Panc1 (cell line): ENCODE measurements at regions not wholly inside any gene's neighbourhood (a gene's known extent, or its start where the extent isn't known, plus 50 kb on each side); places are given as distances from the start of the nearest gene placed in this dataset.

Source experiments
- CTCF ChIP-seq: fragments of 450-650 bp; IDR thresholded peaks from 2 replicates; pipeline ENCODE4 v1.5.1; 2017; ENCODE audit warnings: mild to moderate bottlenecking
- POLR2AphosphoS5 ChIP-seq: IDR thresholded peaks from 2 replicates; pipeline ENCODE4 v1.6.1; 2012; ENCODE audit warnings: mild to moderate bottlenecking, low read depth, low read length, moderate library complexity
- REST ChIP-seq, 2 experiments: IDR thresholded peaks; 2 replicates each; pipeline ENCODE4 v1.6.1; 2011 to 2012; ENCODE audit warnings: low read depth in 2 of 2, control low read depth in 1 of 2, low read length in 1 of 2, mild to moderate bottlenecking in 1 of 2, moderate library complexity in 1 of 2; ENCODE audit not compliant: insufficient read depth in 1 of 2
- SIN3A ChIP-seq: IDR thresholded peaks from 2 replicates; pipeline ENCODE4 v1.6.1; 2012; ENCODE audit warnings: low read depth, mild to moderate bottlenecking, low read length, moderate library complexity, borderline replicate concordance; ENCODE audit not compliant: insufficient read depth
- TCF7L2 ChIP-seq: IDR thresholded peaks from 2 replicates; pipeline ENCODE4 v1.6.1; 2011; ENCODE audit warnings: mild to moderate bottlenecking, low read depth, low read length, inconsistent platforms

GRCh38 chr6:71414486-71414885 lies 125.9 kb downstream of the OGFRL1 start:
- no peak for TF ChIP-seq CTCF
- no peak for TF ChIP-seq POLR2AphosphoS5
- no peak for TF ChIP-seq SIN3A
- no peak for TF ChIP-seq REST (IDR thresholded peaks at IDR 0.05; ENCODE audit: insufficient read depth in 1 of 2, low read depth in 2 of 2, low read length in 1 of 2)
- TF ChIP-seq TCF7L2 = no peak
